IMR-90 (cell line): ENCODE measurements at regions not wholly inside any gene's neighbourhood (a gene's known extent, or its start where the extent isn't known, plus 50 kb on each side); places are given as distances from the start of the nearest gene placed in this dataset.

Source experiments
- ATAC-seq: fragments of 200-7000 bp; cut with Tn5 transposase; 2 replicates; pipeline ENCODE4 v1.9.1; 2020; ENCODE audit warnings: low read depth, mild to moderate bottlenecking, moderate library complexity
- BruUV-seq: library from RNA; stranded (reverse); fragments of 400-500 nt; replicated peaks from 2 replicates; lab custom pipeline; 2021; lab: Mats Ljungman, UMichigan
- CTCF ChIA-PET: fragments of 300-600 bp; formaldehyde crosslinking; extraction: SDS; loops from one replicate; lab custom pipeline; 2021; ENCODE audit warnings: antibody characterized with exemption; lab: Yijun Ruan, JAX
- POLR2A ChIA-PET: fragments of 300-600 bp; sonication (Branson Sonifier 250); formaldehyde crosslinking; loops from one replicate; lab custom pipeline; 2022; ENCODE audit warnings: antibody characterized with exemption; ENCODE audit not compliant: unreplicated experiment; lab: Charles Lee
- DNase-seq: peaks from one replicate; pipeline ENCODE4 v3.0.0; 2013
- H2AFZ ChIP-seq: replicated peaks from 2 replicates; pipeline ENCODE3; 2013; ENCODE audit warnings: low read length, mild to moderate bottlenecking; ENCODE audit not compliant: poor library complexity
- H2AK5ac ChIP-seq: 2 replicates; pipeline ENCODE4 v1.6.1; 2013; ENCODE audit warnings: low read depth, low read length, inconsistent platforms
- H2AK9ac ChIP-seq: replicated peaks from 2 replicates; pipeline ENCODE3; 2013; ENCODE audit warnings: mild to moderate bottlenecking, low read depth, low read length, moderate library complexity; ENCODE audit not compliant: poor library complexity
- H2BK120ac ChIP-seq: 2 replicates; pipeline ENCODE4 v1.6.1; 2013; ENCODE audit warnings: low read depth, low read length, inconsistent platforms
- H2BK15ac ChIP-seq: 3 replicates; pipeline ENCODE4 v1.6.1; 2013; ENCODE audit warnings: low read depth, low read length, inconsistent platforms
- H2BK20ac ChIP-seq: 2 replicates; pipeline ENCODE4 v1.6.1; 2013; ENCODE audit warnings: low read depth, mild to moderate bottlenecking, inconsistent platforms, low read length, moderate library complexity
- H2BK5ac ChIP-seq: 2 replicates; pipeline ENCODE4 v1.6.1; 2013; ENCODE audit warnings: mild to moderate bottlenecking, low read depth, low read length, inconsistent platforms; ENCODE audit not compliant: poor library complexity, severe bottlenecking
- H3K14ac ChIP-seq: replicated peaks from 2 replicates; pipeline ENCODE4 v1.6.1; 2013; ENCODE audit warnings: low read depth, low read length, inconsistent platforms
- H3K18ac ChIP-seq: 2 replicates; pipeline ENCODE4 v1.6.1; 2013; ENCODE audit warnings: low read depth, low read length, control low read depth
- H3K23ac ChIP-seq: 2 replicates; pipeline ENCODE4 v1.6.1; 2013; ENCODE audit warnings: low read depth, low read length, inconsistent platforms
- H3K27ac ChIP-seq: 2 replicates; pipeline ENCODE4 v1.5.1; 2013; ENCODE audit warnings: mild to moderate bottlenecking, control low read depth, low read length; ENCODE audit not compliant: insufficient read depth
- H3K27me3 ChIP-seq: 2 replicates; pipeline ENCODE4 v1.6.1; 2013; ENCODE audit warnings: low read length; ENCODE audit not compliant: control insufficient read depth, insufficient read depth
- H3K36me3 ChIP-seq: 2 replicates; pipeline ENCODE4 v1.6.1; 2013; ENCODE audit warnings: low read length, mixed read lengths; ENCODE audit not compliant: control insufficient read depth, insufficient read depth
- H3K4ac ChIP-seq: 2 replicates; pipeline ENCODE4 v1.6.1; 2013; ENCODE audit warnings: low read depth, low read length, inconsistent platforms
- H3K4me1 ChIP-seq: 2 replicates; pipeline ENCODE4 v1.6.1; 2013; ENCODE audit warnings: low read length, mixed read lengths; ENCODE audit not compliant: control insufficient read depth, insufficient read depth
- H3K4me2 ChIP-seq: 2 replicates; pipeline ENCODE4 v1.6.1; 2013; ENCODE audit warnings: low read depth, mild to moderate bottlenecking, control low read depth, low read length, moderate library complexity
- H3K4me3 ChIP-seq: 2 replicates; pipeline ENCODE4 v1.5.1; 2013; ENCODE audit warnings: low read depth, mild to moderate bottlenecking, control low read depth, low read length, moderate library complexity; ENCODE audit not compliant: insufficient read depth
- H3K56ac ChIP-seq: 2 replicates; pipeline ENCODE4 v1.6.1; 2013; ENCODE audit warnings: low read length, inconsistent platforms; ENCODE audit not compliant: insufficient read depth; ENCODE audit errors: extremely low read depth
- H3K79me1 ChIP-seq, 2 experiments: 2 replicates each; pipeline ENCODE4 v1.6.1; 2013; ENCODE audit warnings: low read length in 2 of 2, inconsistent platforms in 1 of 2, low read depth in 1 of 2
- H3K9ac ChIP-seq: 2 replicates; pipeline ENCODE4 v1.6.1; 2013; ENCODE audit warnings: low read depth, low read length, control low read depth
- H3K9me1 ChIP-seq: 2 replicates; pipeline ENCODE4 v1.6.1; 2013; ENCODE audit warnings: low read length, inconsistent platforms; ENCODE audit not compliant: insufficient read depth
- H3K9me3 ChIP-seq: 2 replicates; pipeline ENCODE4 v1.6.1; 2013; ENCODE audit warnings: low read length; ENCODE audit not compliant: control insufficient read depth, insufficient read depth
- H4K20me1 ChIP-seq: 2 replicates; pipeline ENCODE4 v1.6.1; 2013; ENCODE audit warnings: low read length, inconsistent platforms; ENCODE audit not compliant: insufficient read depth
- H4K5ac ChIP-seq: 2 replicates; pipeline ENCODE4 v1.6.1; 2013; ENCODE audit warnings: mild to moderate bottlenecking, low read depth, low read length, control low read depth
- H4K8ac ChIP-seq, 2 experiments: 2 replicates each; pipeline ENCODE4 v1.6.1; 2013; ENCODE audit warnings: low read depth in 2 of 2, low read length in 2 of 2, control low read depth in 1 of 2, inconsistent platforms in 1 of 2
- H4K91ac ChIP-seq: 2 replicates; pipeline ENCODE4 v1.6.1; 2013; ENCODE audit warnings: low read depth, low read length, inconsistent platforms; ENCODE audit not compliant: insufficient read depth
- BHLHE40 ChIP-seq: fragments of 150-350 bp; IDR thresholded peaks from 2 replicates; pipeline ENCODE4 v1.6.1; 2016; ENCODE audit warnings: mild to moderate bottlenecking, low read depth, low read length
- CEBPB ChIP-seq: IDR thresholded peaks from 2 replicates; pipeline ENCODE4 v1.6.1; 2012; ENCODE audit warnings: low read depth, low read length, improper control_type of control experiment
- CHD1 ChIP-seq: IDR thresholded peaks from 2 replicates; pipeline ENCODE4 v1.6.1; 2012; ENCODE audit warnings: low read depth, low read length, improper control_type of control experiment
- CTCF ChIP-seq: conservative IDR thresholded peaks from 2 replicates; pipeline ENCODE4 v1.5.1; 2012; ENCODE audit warnings: mild to moderate bottlenecking, low read depth, low read length, improper control_type of control experiment
- ELK1 ChIP-seq: fragments of 150-350 bp; IDR thresholded peaks from 2 replicates; pipeline ENCODE4 v1.6.1; 2016; ENCODE audit warnings: low read depth, mild to moderate bottlenecking, low read length, moderate library complexity, borderline replicate concordance
- FOS ChIP-seq: fragments of 150-350 bp; IDR thresholded peaks from 2 replicates; pipeline ENCODE4 v1.6.1; 2016; ENCODE audit warnings: low read depth, low read length
- MAFK ChIP-seq: IDR thresholded peaks from 2 replicates; pipeline ENCODE4 v1.6.1; 2012; ENCODE audit warnings: low read depth, low read length, improper control_type of control experiment
- MAZ ChIP-seq: IDR thresholded peaks from 2 replicates; pipeline ENCODE4 v1.6.1; 2012; ENCODE audit warnings: low read depth, mild to moderate bottlenecking, low read length, improper control_type of control experiment, moderate library complexity, borderline replicate concordance
- MXI1 ChIP-seq: IDR thresholded peaks from 2 replicates; pipeline ENCODE4 v1.6.1; 2012; ENCODE audit warnings: low read depth, mild to moderate bottlenecking, low read length, moderate library complexity, borderline replicate concordance
- NFE2L2 ChIP-seq: fragments of 150-350 bp; IDR thresholded peaks from 2 replicates; pipeline ENCODE4 v1.6.1; 2016; ENCODE audit warnings: low read depth, mild to moderate bottlenecking, low read length
- POLR2A ChIP-seq: IDR thresholded peaks from 2 replicates; pipeline ENCODE4 v1.6.1; 2012; ENCODE audit warnings: mild to moderate bottlenecking, low read depth, low read length
- RAD21 ChIP-seq: IDR thresholded peaks from 2 replicates; pipeline ENCODE4 v1.6.1; 2012; ENCODE audit warnings: low read length, improper control_type of control experiment
- RCOR1 ChIP-seq: IDR thresholded peaks from 2 replicates; pipeline ENCODE4 v1.6.1; 2012; ENCODE audit warnings: mild to moderate bottlenecking, low read length, improper control_type of control experiment; ENCODE audit not compliant: insufficient replicate concordance
- RFX5 ChIP-seq: IDR thresholded peaks from 2 replicates; pipeline ENCODE4 v1.8.0; 2012; ENCODE audit warnings: low read depth, mild to moderate bottlenecking, low read length, moderate library complexity
- SMC3 ChIP-seq: fragments of 150-350 bp; IDR thresholded peaks from 2 replicates; pipeline ENCODE4 v1.6.1; 2016; ENCODE audit warnings: low read depth, mild to moderate bottlenecking, antibody characterized with exemption, low read length, moderate library complexity
- WGBS, 2 experiments: methylation state at CpG; one replicate each; pipeline versions ENCODE4 v1.1.5 to v1.1.7; 2013; ENCODE audit warnings: missing lambda C conversion rate in 2 of 2; ENCODE audit not compliant: insufficient read length in 1 of 2; ENCODE audit errors: extremely low coverage in 2 of 2; 5-methylcytosine and 5-hydroxymethylcytosine counted together
- dilution Hi-C: fragments of 300-500 bp; cut with HindIII; formaldehyde crosslinking; loops from one replicate; pipeline ENCODE4 v1.14.3; 2018; ENCODE audit warnings: low sequenced_read_pairs; ENCODE audit not compliant: unreplicated experiment
- in situ Hi-C: fragments of 300-500 bp; cut with MboI; formaldehyde crosslinking; loops from 3 replicates; pipeline ENCODE4 v1.14.3; 2019; ENCODE audit warnings: low sequenced_read_pairs, inconsistent platforms, mixed read lengths
- intact Hi-C: fragments of 100-400 bp; cut with micrococcal nuclease; formaldehyde crosslinking; loops from 2 replicates; pipeline ENCODE4 v1.10.0; 2022
- TF ChIP-seq, protein P1 (sequence below): fragments of 150-350 bp; IDR thresholded peaks from 2 replicates; pipeline ENCODE4 v1.6.1; 2017; ENCODE audit warnings: mild to moderate bottlenecking, antibody characterized with exemption, low read length, low read depth

GRCh38 chr22:19636696-19637407, 77.5 kb upstream of the SEPTIN5 start:
- no peak overlapping the region for H2BK5ac ChIP-seq
- no peak overlapping the region for H3K18ac ChIP-seq
- no TSS peak for BruUV-seq
- in situ Hi-C loops: no loop called here
- no peak overlapping the region for H2BK15ac ChIP-seq
- H2BK20ac ChIP-seq: no peak overlapping the region
- H3K9me3 ChIP-seq: 0 out of 2 replicates have a peak, but pooled peaks cover 2% of the 10 kb centered on the region
- no peak for DNase-seq
- no peaks in the 10 kb centered on the region for H3K36me3 ChIP-seq
- no peaks in the 10 kb centered on the region for H3K4me1 ChIP-seq
- H3K27ac ChIP-seq: no peak overlapping the region
- ATAC-seq: no peak
- intact Hi-C loops: no loop called here
- no peak overlapping the region for H3K9ac ChIP-seq
- no peaks in the 10 kb centered on the region for H3K79me1 ChIP-seq
- no peaks in the 10 kb centered on the region for H3K9me1 ChIP-seq
- H3K56ac ChIP-seq: no peak overlapping the region
- no peak overlapping the region for H4K5ac ChIP-seq
- H2AK9ac ChIP-seq: no peak overlapping the region
- no peak overlapping the region for H4K91ac ChIP-seq
- H2AK5ac ChIP-seq: no peak overlapping the region
- ChIA-PET CTCF (no interaction called here), POLR2A (no interaction called here)
- H3K4me3 ChIP-seq: no peak overlapping the region
- H3K4me2 ChIP-seq: no peak overlapping the region
- H3K4ac ChIP-seq: no peak overlapping the region
- H3K27me3 ChIP-seq: peaks cover 38% of the 10 kb centered on the region
- H2BK120ac ChIP-seq: no peak overlapping the region
- H3K14ac ChIP-seq: no peak overlapping the region
- H3K23ac ChIP-seq: no peak overlapping the region
- WGBS, 2 experiments: 78% methylated on average over 12 of the region's 18 CpGs; no CpG with 5 or more reads in 1 of the 2 experiments
- no peaks in the 10 kb centered on the region for H4K20me1 ChIP-seq
- H2AFZ ChIP-seq: no peak overlapping the region
- dilution Hi-C loops: no loop called here
- TF ChIP-seq MAFK (no peak), RAD21 (no peak), NFE2L2 (no peak), SMC3 (no peak), ELK1 (no peak), CEBPB (no peak), POLR2A (no peak), MXI1 (no peak), BHLHE40 (no peak), RFX5 (no peak), FOS (no peak), CTCF (no peak), MAZ (no peak), CHD1 (no peak), RCOR1 (no peak)
- TF ChIP-seq, protein P1, sequence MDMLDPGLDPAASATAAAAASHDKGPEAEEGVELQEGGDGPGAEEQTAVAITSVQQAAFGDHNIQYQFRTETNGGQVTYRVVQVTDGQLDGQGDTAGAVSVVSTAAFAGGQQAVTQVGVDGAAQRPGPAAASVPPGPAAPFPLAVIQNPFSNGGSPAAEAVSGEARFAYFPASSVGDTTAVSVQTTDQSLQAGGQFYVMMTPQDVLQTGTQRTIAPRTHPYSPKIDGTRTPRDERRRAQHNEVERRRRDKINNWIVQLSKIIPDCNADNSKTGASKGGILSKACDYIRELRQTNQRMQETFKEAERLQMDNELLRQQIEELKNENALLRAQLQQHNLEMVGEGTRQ: no peak
- H4K8ac ChIP-seq: no peak overlapping the region
